GM19468 (cell line): ENCODE measurements at regions not wholly inside any gene's neighbourhood (a gene's known extent, or its start where the extent isn't known, plus 50 kb on each side); places are given as distances from the start of the nearest gene placed in this dataset.
A peak's percentile ranks its signal among the peaks of the same experiment; 100 is the strongest.

Experiments used
- ATAC-seq: cut with Tn5 transposase; IDR thresholded peaks from one replicate; pipeline ENCODE4 v1.9.1; 2021; ENCODE audit warnings: mild to moderate bottlenecking, moderate library complexity, moderate number of reproducible peaks; ENCODE audit not compliant: unreplicated experiment; ENCODE audit errors: extremely low read depth

- ATAC-seq = no peak
These were observed 227.4 kb downstream of the MAN2A1 start for GRCh38 chr5:109917154-109917546.

GRCh38 chr5:109917966-109918365 lies 228.2 kb downstream of the MAN2A1 start:
- no peak for ATAC-seq

GRCh38 chr5:109920736-109921135 lies 231.0 kb downstream of the MAN2A1 start:
- ATAC-seq = no peak

GRCh38 chr5:109921735-109922380 lies 232.1 kb downstream of the MAN2A1 start:
- no peak for ATAC-seq

DNA sequence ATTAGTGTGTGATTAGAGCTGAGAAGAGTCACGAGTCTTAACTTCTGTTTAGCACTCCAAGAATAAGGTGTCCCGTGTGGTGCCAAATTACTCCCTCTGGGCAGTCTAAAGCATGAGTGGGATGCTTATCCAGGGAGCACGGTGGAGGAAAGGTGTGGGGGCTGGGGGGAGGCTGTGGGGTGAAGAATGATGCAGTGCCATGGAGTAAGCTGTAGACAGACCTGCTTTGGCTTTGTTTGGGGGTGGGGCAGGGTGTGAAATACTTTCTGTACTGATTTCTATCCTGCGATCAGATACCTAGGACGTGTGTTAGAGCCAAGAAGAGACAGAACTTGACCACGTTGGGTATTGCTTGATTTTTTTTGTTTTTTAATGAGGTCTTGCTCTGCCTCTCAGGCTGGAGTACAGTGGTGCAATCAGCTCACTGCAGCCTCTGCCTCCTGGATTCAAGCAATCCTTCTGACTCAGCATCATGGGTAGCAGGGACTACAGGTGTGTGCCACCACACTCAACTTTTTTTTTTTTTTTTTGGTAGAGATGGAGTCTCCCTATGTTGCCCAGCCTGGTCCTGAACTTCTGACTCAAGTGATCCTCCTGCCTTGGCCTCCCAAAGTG lies 232.8 kb downstream of the MAN2A1 start:
- no peak for ATAC-seq

DNA sequence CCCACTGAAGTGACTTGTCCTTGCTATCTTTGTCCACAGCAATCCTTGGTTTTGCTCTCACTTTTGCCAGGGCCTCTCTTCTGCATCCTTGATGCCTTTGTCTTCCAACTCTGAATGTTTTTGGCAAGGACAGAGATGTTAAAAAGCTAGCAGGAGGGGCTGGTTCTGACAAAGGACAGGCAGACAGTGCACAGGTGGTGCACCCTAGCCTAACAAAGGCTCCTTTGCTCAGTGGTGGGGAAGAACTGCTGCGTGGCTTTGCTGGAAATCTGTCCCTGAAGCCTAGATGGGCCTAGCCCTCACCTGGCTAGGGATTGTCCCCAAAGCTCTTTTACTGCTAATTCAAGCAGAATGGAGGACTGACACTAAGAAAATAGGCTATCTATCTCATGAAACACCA lies 233.5 kb downstream of the MAN2A1 start:
- ATAC-seq = no peak

- ATAC-seq = no peak
These were observed 234.7 kb downstream of the MAN2A1 start for GRCh38 chr5:109924237-109925107.

- no peak for ATAC-seq
These were observed 237.9 kb downstream of the MAN2A1 start for GRCh38 chr5:109927639-109928038.

- ATAC-seq = no peak
These were observed 238.3 kb downstream of the MAN2A1 start for GRCh38 chr5:109928046-109928445.

DNA sequence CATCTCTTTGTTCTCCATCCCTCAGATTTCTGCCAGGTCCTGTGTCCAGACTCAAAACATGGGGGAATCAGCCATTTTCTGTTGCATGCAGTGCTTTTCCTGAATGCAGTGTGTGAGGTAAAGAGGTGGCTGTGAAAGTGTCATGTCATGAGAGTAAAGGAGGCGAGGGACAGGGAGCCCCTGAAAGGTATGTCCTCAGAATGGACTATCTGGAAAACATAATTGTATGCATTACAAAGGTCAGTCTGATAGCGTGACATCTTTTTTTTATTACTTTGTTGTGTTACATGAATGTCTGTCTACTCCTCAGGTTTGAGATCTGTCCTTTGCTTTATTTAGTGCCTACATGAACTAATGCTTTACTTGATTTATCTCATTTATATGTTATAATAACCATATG lies 239.1 kb downstream of the MAN2A1 start:
- no peak for ATAC-seq

DNA sequence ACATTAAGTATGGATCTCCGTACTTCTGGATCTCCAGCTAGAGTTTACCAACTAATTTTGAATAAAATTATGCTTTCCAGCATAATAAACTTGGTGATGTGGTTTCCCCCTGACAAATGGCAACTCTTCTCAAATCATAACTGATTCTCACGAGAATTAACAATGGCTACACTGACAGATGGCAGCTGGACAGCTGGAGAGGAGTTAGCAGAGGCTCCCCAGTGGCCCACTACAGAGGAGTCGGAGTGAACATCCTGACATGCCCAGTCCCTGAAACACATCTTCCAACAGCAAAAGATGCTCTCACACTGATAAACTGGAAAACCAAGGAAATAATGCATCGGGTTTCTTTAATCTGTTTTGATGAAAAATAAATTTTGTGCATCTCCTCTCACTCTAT lies 239.6 kb downstream of the MAN2A1 start:
- ATAC-seq = no peak

GRCh38 chr5:109929911-109930310 lies 240.2 kb downstream of the MAN2A1 start:
- no peak for ATAC-seq

GRCh38 chr5:109931049-109931780 lies 241.5 kb downstream of the MAN2A1 start:
- no peak for ATAC-seq

- ATAC-seq = no peak
These were observed 246.2 kb downstream of the MAN2A1 start for GRCh38 chr5:109935833-109936490.

GRCh38 chr5:109936996-109937395 lies 247.3 kb downstream of the MAN2A1 start:
- peak; percentile 66 for ATAC-seq

DNA sequence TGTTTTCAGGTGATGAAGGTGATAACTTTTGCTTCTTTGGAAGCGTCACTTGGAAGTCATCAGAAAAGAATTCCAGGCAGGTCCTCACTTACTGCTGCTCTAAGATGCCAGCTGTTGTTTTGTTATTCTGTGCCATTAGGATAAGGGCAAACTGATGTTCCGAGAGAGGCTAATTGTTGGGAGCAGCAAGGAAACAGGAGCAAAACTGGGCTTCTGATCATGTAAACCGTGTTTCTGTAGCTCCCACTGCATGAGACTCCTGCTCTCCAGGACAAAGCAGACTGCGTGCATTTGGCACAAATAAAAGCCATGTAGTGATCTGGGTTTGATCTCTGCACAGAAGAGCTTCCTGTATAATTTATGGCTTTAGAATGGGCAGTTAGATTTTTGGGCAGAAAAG lies 248.2 kb downstream of the MAN2A1 start:
- ATAC-seq = no peak

GRCh38 chr5:109938453-109938852 lies 248.7 kb downstream of the MAN2A1 start:
- no peak for ATAC-seq

- no peak for ATAC-seq
These were observed 249.5 kb downstream of the MAN2A1 start for GRCh38 chr5:109939116-109939682.

GRCh38 chr5:109942646-109943045 lies 252.9 kb downstream of the MAN2A1 start:
- no peak for ATAC-seq
